ENCODE measurements at regions not wholly inside any gene's neighbourhood (a gene's known extent, or its start where the extent isn't known, plus 50 kb on each side); places are given as distances from the start of the nearest gene placed in this dataset.
"Not testable (repeated sequence)": the region's sequence is repeated elsewhere in the genome, so short reads cannot be mapped to it uniquely, and the experiment has no call there.

DNA sequence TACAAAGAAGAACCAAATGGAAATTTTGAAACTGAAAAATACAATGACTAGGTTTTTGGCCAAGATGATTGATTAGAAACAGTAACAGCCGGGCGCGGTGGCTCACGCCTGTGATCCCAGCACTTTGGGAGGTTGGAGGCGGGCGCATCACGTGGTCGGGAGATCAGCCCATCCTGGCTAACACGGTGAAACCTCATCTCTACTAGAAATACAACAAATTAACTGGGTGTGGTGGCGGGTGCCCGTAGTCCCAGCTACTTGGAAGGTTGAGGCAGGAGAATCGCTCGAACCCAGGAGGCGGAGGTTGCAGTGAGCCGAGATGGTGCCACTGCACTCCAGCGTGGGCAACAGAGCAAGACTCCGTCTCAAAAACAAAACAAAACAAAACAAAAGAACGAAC lies 785.8 kb upstream of the DDX18 start:
- TF ChIP-seq, protein P1, sequence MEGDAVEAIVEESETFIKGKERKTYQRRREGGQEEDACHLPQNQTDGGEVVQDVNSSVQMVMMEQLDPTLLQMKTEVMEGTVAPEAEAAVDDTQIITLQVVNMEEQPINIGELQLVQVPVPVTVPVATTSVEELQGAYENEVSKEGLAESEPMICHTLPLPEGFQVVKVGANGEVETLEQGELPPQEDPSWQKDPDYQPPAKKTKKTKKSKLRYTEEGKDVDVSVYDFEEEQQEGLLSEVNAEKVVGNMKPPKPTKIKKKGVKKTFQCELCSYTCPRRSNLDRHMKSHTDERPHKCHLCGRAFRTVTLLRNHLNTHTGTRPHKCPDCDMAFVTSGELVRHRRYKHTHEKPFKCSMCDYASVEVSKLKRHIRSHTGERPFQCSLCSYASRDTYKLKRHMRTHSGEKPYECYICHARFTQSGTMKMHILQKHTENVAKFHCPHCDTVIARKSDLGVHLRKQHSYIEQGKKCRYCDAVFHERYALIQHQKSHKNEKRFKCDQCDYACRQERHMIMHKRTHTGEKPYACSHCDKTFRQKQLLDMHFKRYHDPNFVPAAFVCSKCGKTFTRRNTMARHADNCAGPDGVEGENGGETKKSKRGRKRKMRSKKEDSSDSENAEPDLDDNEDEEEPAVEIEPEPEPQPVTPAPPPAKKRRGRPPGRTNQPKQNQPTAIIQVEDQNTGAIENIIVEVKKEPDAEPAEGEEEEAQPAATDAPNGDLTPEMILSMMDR (conservative IDR thresholded peaks at IDR 0.05) = not testable (repeated sequence)
- not testable (repeated sequence) for TF ChIP-seq ZFX (IDR thresholded peaks at IDR 0.05)

Data from C4-2B (cell line).